HCT116 (cell line): ENCODE measurements at regions not wholly inside any gene's neighbourhood (a gene's known extent, or its start where the extent isn't known, plus 50 kb on each side); places are given as distances from the start of the nearest gene placed in this dataset.

Experiments used
- CTCF ChIP-seq, 3 experiments: fragments of 200-600 bp in 1 of 3; sonication (generic) in 1 of 3; IDR thresholded peaks in 2 of 3; conservative IDR thresholded peaks in 1 of 3; 2 replicates each; pipeline ENCODE4 v1.5.1; 2012 to 2017; ENCODE audit warnings: low read depth in 2 of 3, low read length in 2 of 3, antibody characterized with exemption in 1 of 3, borderline replicate concordance in 1 of 3, control low read depth in 1 of 3, mild to moderate bottlenecking in 1 of 3, mixed read lengths in 1 of 3, mixed run types in 1 of 3, moderate library complexity in 1 of 3; ENCODE audit not compliant: insufficient read depth in 1 of 3
- EZH2 ChIP-seq: fragments of 200-600 bp; sonication (generic); IDR thresholded peaks from 2 replicates; pipeline ENCODE4 v1.6.1; 2017; ENCODE audit warnings: antibody characterized with exemption, mixed run types
- EZH2phosphoT487 ChIP-seq: fragments of 200-600 bp; IDR thresholded peaks from 2 replicates; pipeline ENCODE4 v1.6.1; 2018; ENCODE audit warnings: antibody characterized with exemption, borderline replicate concordance
- JUND ChIP-seq: IDR thresholded peaks from 2 replicates; pipeline ENCODE4 v1.6.1; 2012
- POLR2A ChIP-seq: IDR thresholded peaks from 2 replicates; pipeline ENCODE4 v1.7.0; 2011; ENCODE audit warnings: borderline replicate concordance; ENCODE audit not compliant: insufficient read depth, insufficient read length; ENCODE audit errors: extremely low read depth
- SP1 ChIP-seq: IDR thresholded peaks from 2 replicates; pipeline ENCODE4 v1.6.1; 2012; ENCODE audit warnings: low read depth
- TCF7L2 ChIP-seq: IDR thresholded peaks from 2 replicates; pipeline ENCODE4 v1.7.0; 2011; ENCODE audit warnings: borderline replicate concordance, inconsistent platforms; ENCODE audit not compliant: insufficient read depth, insufficient read length; ENCODE audit errors: extremely low read depth
- ZBTB33 ChIP-seq: IDR thresholded peaks from 2 replicates; pipeline ENCODE4 v1.6.1; 2011; ENCODE audit warnings: mild to moderate bottlenecking, low read length, moderate library complexity; ENCODE audit not compliant: insufficient replicate concordance; ENCODE audit errors: extremely low read depth
- ZNF274 ChIP-seq: fragments of 200-500 bp; sonication (Bioruptor generic); IDR thresholded peaks from 2 replicates; pipeline ENCODE4 v1.6.1; 2014; ENCODE audit warnings: mild to moderate bottlenecking, low read depth, low read length, inconsistent platforms

- TF ChIP-seq ZBTB33: no peak
- no peak for TF ChIP-seq EZH2phosphoT487
- no peak for TF ChIP-seq CTCF (IDR thresholded peaks at IDR 0.05 in 2 of 3, conservative IDR thresholded peaks at IDR 0.05 in 1 of 3; ENCODE audit: borderline replicate concordance in 1 of 3, insufficient read depth in 1 of 3, low read depth in 2 of 3, low read length in 2 of 3)
- TF ChIP-seq EZH2: no peak
- no peak for TF ChIP-seq POLR2A
- TF ChIP-seq ZNF274: no peak
- TF ChIP-seq TCF7L2: no peak
- TF ChIP-seq SP1: no peak
- TF ChIP-seq JUND: no peak
Observed at GRCh38 chr3:118597184-118597583, 437.5 kb downstream of the IGSF11 start.
